H9 (cell line): ENCODE measurements at regions not wholly inside any gene's neighbourhood (a gene's known extent, or its start where the extent isn't known, plus 50 kb on each side); places are given as distances from the start of the nearest gene placed in this dataset.

Source experiments
- DNase-seq: peaks from one replicate; pipeline ENCODE4 v3.0.0-alpha.2; 2017
- H2AFZ ChIP-seq: one replicate; pipeline ENCODE4 v1.6.1; 2013; ENCODE audit warnings: mild to moderate bottlenecking, low read length, control low read depth, moderate library complexity
- H2AK5ac ChIP-seq: 2 replicates; pipeline ENCODE4 v1.6.1; 2013; ENCODE audit warnings: low read length, control low read depth, mixed read lengths; ENCODE audit not compliant: insufficient read length
- H2BK120ac ChIP-seq: one replicate; pipeline ENCODE4 v1.6.1; 2013; ENCODE audit warnings: low read depth, mild to moderate bottlenecking, low read length, control low read depth, inconsistent platforms; ENCODE audit not compliant: poor library complexity, severe bottlenecking
- H2BK12ac ChIP-seq: 2 replicates; pipeline ENCODE4 v1.6.1; 2013; ENCODE audit warnings: low read length, control low read depth, mixed read lengths, low read depth; ENCODE audit not compliant: insufficient read length
- H2BK15ac ChIP-seq: 2 replicates; pipeline ENCODE4 v1.6.1; 2013; ENCODE audit warnings: low read depth, low read length, control low read depth
- H2BK20ac ChIP-seq: one replicate; pipeline ENCODE4 v1.6.1; 2013; ENCODE audit warnings: low read depth, mild to moderate bottlenecking, low read length, control low read depth, inconsistent platforms; ENCODE audit not compliant: poor library complexity, severe bottlenecking
- H2BK5ac ChIP-seq: 2 replicates; pipeline ENCODE4 v1.6.1; 2013; ENCODE audit warnings: low read length, control low read depth, mixed read lengths; ENCODE audit not compliant: insufficient read length
- H3K14ac ChIP-seq: 2 replicates; pipeline ENCODE4 v1.6.1; 2013; ENCODE audit warnings: low read length, control low read depth; ENCODE audit not compliant: insufficient read depth
- H3K18ac ChIP-seq: 2 replicates; pipeline ENCODE4 v1.6.1; 2013; ENCODE audit warnings: low read depth, mild to moderate bottlenecking, mixed read lengths, low read length, control low read depth; ENCODE audit not compliant: insufficient read length
- H3K23ac ChIP-seq: 2 replicates; pipeline ENCODE4 v1.6.1; 2013; ENCODE audit warnings: low read length, control low read depth, mixed read lengths, low read depth; ENCODE audit not compliant: insufficient read length
- H3K23me2 ChIP-seq: 2 replicates; pipeline ENCODE4 v1.6.1; 2013; ENCODE audit warnings: low read depth, mild to moderate bottlenecking, mixed read lengths, low read length, control low read depth; ENCODE audit not compliant: insufficient read length, poor library complexity, severe bottlenecking
- H3K27ac ChIP-seq: 2 replicates; pipeline ENCODE4 v1.5.1; 2013; ENCODE audit warnings: low read length, control low read depth, mixed read lengths, low read depth; ENCODE audit not compliant: insufficient read length
- H3K27me3 ChIP-seq: 2 replicates; pipeline ENCODE4 v1.6.1; 2013; ENCODE audit warnings: low read length, control low read depth, inconsistent platforms; ENCODE audit not compliant: insufficient read depth
- H3K4ac ChIP-seq: 2 replicates; pipeline ENCODE4 v1.6.1; 2013; ENCODE audit warnings: low read depth, mild to moderate bottlenecking, control low read depth, inconsistent platforms, low read length, moderate library complexity
- H3K4me1 ChIP-seq: 2 replicates; pipeline ENCODE4 v1.6.1; 2013; ENCODE audit warnings: low read length, control low read depth, inconsistent platforms; ENCODE audit not compliant: insufficient read depth
- H3K4me2 ChIP-seq: 2 replicates; pipeline ENCODE4 v1.6.1; 2013; ENCODE audit warnings: low read length, control low read depth, mixed read lengths; ENCODE audit not compliant: insufficient read length, insufficient read depth
- H3K56ac ChIP-seq: 2 replicates; pipeline ENCODE4 v1.6.1; 2013; ENCODE audit warnings: low read depth, mild to moderate bottlenecking, mixed read lengths, low read length, control low read depth; ENCODE audit not compliant: insufficient read length
- H3K79me1 ChIP-seq: 2 replicates; pipeline ENCODE4 v1.6.1; 2013; ENCODE audit warnings: low read depth, mild to moderate bottlenecking, moderate library complexity, low read length, control low read depth, inconsistent platforms; ENCODE audit not compliant: insufficient read depth, poor library complexity, severe bottlenecking
- H3K79me2 ChIP-seq: 2 replicates; pipeline ENCODE4 v1.6.1; 2013; ENCODE audit warnings: low read length, control low read depth, inconsistent platforms; ENCODE audit not compliant: insufficient read depth
- H3K9ac ChIP-seq: 2 replicates; pipeline ENCODE4 v1.6.1; 2013; ENCODE audit warnings: low read length, control low read depth, mixed read lengths; ENCODE audit not compliant: insufficient read length; ENCODE audit errors: extremely low read depth
- H3K9me3 ChIP-seq: one replicate; pipeline ENCODE4 v1.6.1; 2013; ENCODE audit warnings: low read depth, low read length, inconsistent platforms; ENCODE audit not compliant: control insufficient read depth
- H3T11ph ChIP-seq: one replicate; pipeline ENCODE4 v1.6.1; 2013; ENCODE audit warnings: mild to moderate bottlenecking, low read length, control low read depth, inconsistent platforms
- H4K20me1 ChIP-seq: one replicate; pipeline ENCODE4 v1.6.1; 2013; ENCODE audit not compliant: control insufficient read depth, insufficient read length, insufficient read depth
- H4K5ac ChIP-seq: 2 replicates; pipeline ENCODE4 v1.6.1; 2013; ENCODE audit warnings: low read depth, mild to moderate bottlenecking, mixed read lengths, low read length, control low read depth; ENCODE audit not compliant: insufficient read length
- H4K8ac ChIP-seq: replicated peaks from 2 replicates; pipeline ENCODE4 v1.6.1; 2013; ENCODE audit warnings: low read length, control low read depth, mixed read lengths, low read depth; ENCODE audit not compliant: insufficient read length
- H4K91ac ChIP-seq: 2 replicates; pipeline ENCODE4 v1.6.1; 2013; ENCODE audit warnings: low read depth, mild to moderate bottlenecking, moderate library complexity, mixed read lengths, low read length, control low read depth; ENCODE audit not compliant: insufficient read length
- H3K27ac Mint-ChIP-seq, 3 experiments: 2 replicates in 2 of 3; 3 replicates in 1 of 3; pipeline ENCODE4 v1.8.0; 2020 to 2021; ENCODE audit warnings: mixed read lengths in 3 of 3, mild to moderate bottlenecking in 1 of 3, moderate library complexity in 1 of 3
- H3K27me3 Mint-ChIP-seq: 2 replicates; pipeline ENCODE4 v1.8.0; 2021; ENCODE audit warnings: low read depth, mild to moderate bottlenecking, moderate library complexity, mixed read lengths
- H3K36me3 Mint-ChIP-seq, 3 experiments: 2 replicates in 2 of 3; 3 replicates in 1 of 3; pipeline ENCODE4 v1.8.0; 2020 to 2021; ENCODE audit warnings: low read depth in 3 of 3, mixed read lengths in 3 of 3; ENCODE audit not compliant: insufficient read depth in 1 of 3
- H3K4me1 Mint-ChIP-seq, 2 experiments: 2 replicates each; pipeline ENCODE4 v1.8.0; 2020; ENCODE audit warnings: mixed read lengths in 2 of 2
- H3K4me3 Mint-ChIP-seq, 2 experiments: 2 replicates in 1 of 2; 3 replicates in 1 of 2; pipeline ENCODE4 v1.8.0; 2020 to 2021; ENCODE audit warnings: mild to moderate bottlenecking in 2 of 2, mixed read lengths in 2 of 2, moderate library complexity in 1 of 2
- H3K9me3 Mint-ChIP-seq, 2 experiments: 2 replicates in 1 of 2; 3 replicates in 1 of 2; pipeline ENCODE4 v1.8.0; 2020; ENCODE audit warnings: mild to moderate bottlenecking in 2 of 2, mixed read lengths in 2 of 2, moderate library complexity in 1 of 2
- WGBS: extraction: QIAGEN DNeasy Blood & Tissue Kit; methylation state at CpG from one replicate; pipeline ENCODE4 v1.1.7; 2013; ENCODE audit warnings: missing lambda C conversion rate, low lambda C conversion rate, mixed read lengths; ENCODE audit not compliant: insufficient read length; ENCODE audit errors: extremely low coverage; 5-methylcytosine and 5-hydroxymethylcytosine counted together
- TF ChIP-seq, protein P1 (sequence below): fragments of 200-600 bp; sonication (generic); conservative IDR thresholded peaks from 3 replicates; pipeline ENCODE4 v1.8.0; 2021; ENCODE audit warnings: antibody characterized with exemption, mild to moderate bottlenecking

DNA sequence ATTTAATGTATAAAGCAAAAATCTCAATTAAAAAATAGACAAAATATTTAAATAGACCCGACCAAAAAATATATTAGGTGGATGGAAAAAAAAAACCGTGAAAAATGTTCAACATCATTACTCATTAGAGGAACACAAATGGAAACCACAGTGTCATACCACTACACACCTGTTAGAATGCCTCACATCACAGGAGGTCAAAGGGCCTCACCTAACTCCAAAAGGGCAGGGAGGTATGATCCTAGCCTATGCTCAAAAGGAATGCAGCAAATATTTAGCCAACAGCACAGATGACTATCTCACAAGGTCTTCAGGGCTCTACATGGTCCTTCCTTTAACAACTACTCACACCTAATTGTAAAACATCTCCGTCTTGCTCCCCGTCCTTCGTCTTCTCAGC lies 185.5 kb upstream of the SETBP1 start:
- Histone ChIP-seq H3K4me1 (no peaks in the 10 kb centered on the region), H3K79me1 (no peaks in the 10 kb centered on the region), H2BK12ac (no peak overlapping the region), H2AK5ac (no peak overlapping the region), H2BK120ac (no peak overlapping the region), H3K14ac (no peak overlapping the region), H2BK20ac (no peak overlapping the region), H3K27ac (no peak overlapping the region), H4K91ac (no peak overlapping the region), H4K8ac (no peak overlapping the region), H2AFZ (no peak overlapping the region), H3K4me2 (no peak overlapping the region), H2BK5ac (no peak overlapping the region), H3K9me3 (no peaks in the 10 kb centered on the region), H3K18ac (no peak overlapping the region), H3K23ac (no peak overlapping the region), H3K79me2 (no peaks in the 10 kb centered on the region), H2BK15ac (no peak overlapping the region), H3K4ac (no peak overlapping the region), H3K9ac (no peak overlapping the region), H3K23me2 (no peaks in the 10 kb centered on the region), H4K5ac (no peak overlapping the region), H3K27me3 (no peaks in the 10 kb centered on the region), H3T11ph (no peak overlapping the region), H3K56ac (no peak overlapping the region), H4K20me1 (no peaks in the 10 kb centered on the region)
- H3K36me3 Mint-ChIP-seq, result no peaks in the 10 kb centered on the region
- H3K27me3 Mint-ChIP-seq, result no peaks in the 10 kb centered on the region
- no peak overlapping the region for H3K27ac Mint-ChIP-seq
- H3K4me3 Mint-ChIP-seq, result no peak overlapping the region
- TF ChIP-seq, protein P1, sequence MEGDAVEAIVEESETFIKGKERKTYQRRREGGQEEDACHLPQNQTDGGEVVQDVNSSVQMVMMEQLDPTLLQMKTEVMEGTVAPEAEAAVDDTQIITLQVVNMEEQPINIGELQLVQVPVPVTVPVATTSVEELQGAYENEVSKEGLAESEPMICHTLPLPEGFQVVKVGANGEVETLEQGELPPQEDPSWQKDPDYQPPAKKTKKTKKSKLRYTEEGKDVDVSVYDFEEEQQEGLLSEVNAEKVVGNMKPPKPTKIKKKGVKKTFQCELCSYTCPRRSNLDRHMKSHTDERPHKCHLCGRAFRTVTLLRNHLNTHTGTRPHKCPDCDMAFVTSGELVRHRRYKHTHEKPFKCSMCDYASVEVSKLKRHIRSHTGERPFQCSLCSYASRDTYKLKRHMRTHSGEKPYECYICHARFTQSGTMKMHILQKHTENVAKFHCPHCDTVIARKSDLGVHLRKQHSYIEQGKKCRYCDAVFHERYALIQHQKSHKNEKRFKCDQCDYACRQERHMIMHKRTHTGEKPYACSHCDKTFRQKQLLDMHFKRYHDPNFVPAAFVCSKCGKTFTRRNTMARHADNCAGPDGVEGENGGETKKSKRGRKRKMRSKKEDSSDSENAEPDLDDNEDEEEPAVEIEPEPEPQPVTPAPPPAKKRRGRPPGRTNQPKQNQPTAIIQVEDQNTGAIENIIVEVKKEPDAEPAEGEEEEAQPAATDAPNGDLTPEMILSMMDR, result no peak
- no peaks in the 10 kb centered on the region for H3K4me1 Mint-ChIP-seq
- H3K9me3 Mint-ChIP-seq, result no peaks in the 10 kb centered on the region
- 100% methylated on average over 3 of the region's 5 CpGs for WGBS
- DNase-seq, result no peak
